Small intestine (tissue), 7 donors: ENCODE measurements at regions not wholly inside any gene's neighbourhood (a gene's known extent, or its start where the extent isn't known, plus 50 kb on each side); places are given as distances from the start of the nearest gene placed in this dataset.
"Not testable (repeated sequence)": the region's sequence is repeated elsewhere in the genome, so short reads cannot be mapped to it uniquely, and the experiment has no call there.

Experiments
- DNase-seq, 2 donors: peaks; one replicate each; pipeline versions ENCODE4 v3.0.0 to v3.0.0-alpha.2; 2013
- FAIRE-seq: peaks from 2 replicates; lab custom pipeline; 2012; peaks lifted over from hg19 to GRCh38; lab: Jason Lieb, UNC
- H3K27ac ChIP-seq, 3 donors: one replicate each; pipeline ENCODE4 v1.5.1; 2013; ENCODE audit warnings: low read length in 2 of 3, mild to moderate bottlenecking in 2 of 3, control low read depth in 1 of 3, inconsistent platforms in 1 of 3, low read depth in 1 of 3, moderate library complexity in 1 of 3
- H3K27me3 ChIP-seq, 3 donors: one replicate each; pipeline ENCODE4 v1.6.1; 2013; ENCODE audit warnings: low read length in 3 of 3, inconsistent platforms in 1 of 3; ENCODE audit not compliant: control insufficient read depth in 3 of 3, insufficient read depth in 3 of 3
- H3K36me3 ChIP-seq, 3 donors: one replicate each; pipeline ENCODE4 v1.6.1; 2013; ENCODE audit warnings: low read length in 3 of 3, inconsistent platforms in 1 of 3, low read depth in 1 of 3, mild to moderate bottlenecking in 1 of 3, moderate library complexity in 1 of 3; ENCODE audit not compliant: control insufficient read depth in 3 of 3, insufficient read depth in 2 of 3
- H3K4me1 ChIP-seq, 3 donors: one replicate each; pipeline ENCODE4 v1.6.1; 2013; ENCODE audit warnings: low read length in 2 of 3, inconsistent platforms in 1 of 3, low read depth in 1 of 3, mild to moderate bottlenecking in 1 of 3, moderate library complexity in 1 of 3; ENCODE audit not compliant: control insufficient read depth in 3 of 3, insufficient read depth in 2 of 3
- H3K4me3 ChIP-seq, 3 donors: one replicate each; pipeline ENCODE4 v1.5.1; 2013; ENCODE audit warnings: low read length in 3 of 3, control low read depth in 1 of 3, inconsistent platforms in 1 of 3, low read depth in 1 of 3, mild to moderate bottlenecking in 1 of 3, moderate library complexity in 1 of 3
- H3K9me3 ChIP-seq, 2 donors: one replicate each; pipeline ENCODE4 v1.6.1; 2013; ENCODE audit warnings: low read depth in 1 of 2, low read length in 1 of 2; ENCODE audit not compliant: control insufficient read depth in 2 of 2, insufficient read depth in 1 of 2
- WGBS, 3 donors: extraction: QIAGEN DNeasy Blood & Tissue Kit; methylation state at CpG; one replicate each; pipeline ENCODE4 v1.1.7; 2013; 5-methylcytosine and 5-hydroxymethylcytosine counted together
- donor health status: healthy with polysubstance abuse.
- donor health status: control.
- donor health status: control.
- donor health status: Bipolar disorder and iron deficiency.
- donor health status: healthy.

GRCh38 chr12:127595506-127595905, 671.5 kb upstream of the TMEM132C start:
- no peaks in the 10 kb centered on the region for H3K27me3 ChIP-seq
- H3K4me1 ChIP-seq, result peaks cover 0 to 8% (median 0%) of the 10 kb centered on the region in 3 donors
- H3K36me3 ChIP-seq, result no peaks in the 10 kb centered on the region
- no peak overlapping the region for H3K27ac ChIP-seq
- H3K4me3 ChIP-seq, result no peak overlapping the region
- FAIRE-seq (no peak), DNase-seq (no peak)
- WGBS, 3 donors, result 77 to 88% (median 80%) methylated on average over 4 of the region's 4 CpGs
- no peaks in the 10 kb centered on the region for H3K9me3 ChIP-seq

DNA sequence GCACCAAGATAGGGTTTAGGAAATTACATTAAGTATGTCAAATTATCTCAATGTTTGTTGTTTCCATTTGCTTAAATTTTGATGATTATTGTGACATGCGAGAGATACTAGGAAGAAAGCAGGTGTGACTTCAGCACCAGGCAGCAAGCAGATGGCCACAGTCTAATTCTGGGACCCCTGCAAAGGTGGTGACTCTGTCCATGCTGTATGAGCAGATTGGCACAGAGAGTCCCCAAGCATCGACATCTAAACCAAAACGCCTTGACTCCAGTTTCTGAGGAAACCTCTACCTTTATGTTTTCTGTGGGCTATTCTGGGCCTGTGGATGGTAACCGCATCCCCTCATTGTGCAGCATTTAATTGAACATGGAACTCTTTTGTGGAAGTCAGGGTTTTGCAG, 670.1 kb upstream of the TMEM132C start:
- 91 to 95% (median 94%) methylated on average over 4 of the region's 4 CpGs for WGBS, 3 donors
- no peak for FAIRE-seq
- peaks cover 0 to 8% (median 0%) of the 10 kb centered on the region in 3 donors for H3K4me1 ChIP-seq
- no peaks in the 10 kb centered on the region for H3K36me3 ChIP-seq
- no peak overlapping the region for H3K4me3 ChIP-seq
- no peaks in the 10 kb centered on the region for H3K9me3 ChIP-seq
- H3K27me3 ChIP-seq, result no peaks in the 10 kb centered on the region
- no peak overlapping the region for H3K27ac ChIP-seq
- DNase-seq, result no peak

DNA sequence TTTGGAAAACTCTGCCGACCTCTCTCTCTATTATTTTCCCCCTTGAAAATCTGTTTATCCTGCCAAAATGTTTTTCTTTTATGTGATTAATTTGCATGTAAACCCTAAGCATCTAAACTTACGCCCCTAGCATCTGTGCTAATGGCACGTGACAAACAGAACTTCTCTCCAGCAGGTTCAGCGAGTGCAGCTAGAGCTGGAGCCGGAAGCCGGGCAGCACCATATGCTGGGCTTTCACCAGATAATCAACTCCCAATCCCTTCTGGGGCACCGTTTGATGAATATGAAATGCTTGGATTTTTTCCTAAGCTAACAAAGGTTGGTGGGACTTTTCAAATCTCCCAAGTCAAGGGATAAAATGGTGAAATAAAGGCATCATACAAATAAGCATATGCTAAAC, 667.5 kb upstream of the TMEM132C start:
- Histone ChIP-seq H3K9me3 (no peaks in the 10 kb centered on the region), H3K4me3 (no peak overlapping the region), H3K27ac (no peak overlapping the region), H3K27me3 (no peaks in the 10 kb centered on the region), H3K4me1 (peaks cover 0 to 4% (median 0%) of the 10 kb centered on the region in 3 donors), H3K36me3 (no peaks in the 10 kb centered on the region)
- FAIRE-seq, result no peak
- WGBS, 3 donors, result 78 to 81% (median 80%) methylated on average over 7 of the region's 7 CpGs
- DNase-seq, result no peak

- FAIRE-seq, result no peak
- 73 to 79% (median 76%) methylated on average over 3 of the region's 3 CpGs for WGBS, 3 donors
- Histone ChIP-seq H3K27me3 (no peaks in the 10 kb centered on the region), H3K27ac (no peak overlapping the region), H3K4me1 (no peaks in the 10 kb centered on the region), H3K4me3 (no peak overlapping the region), H3K9me3 (no peaks in the 10 kb centered on the region), H3K36me3 (no peaks in the 10 kb centered on the region)
- no peak for DNase-seq
Observed at GRCh38 chr12:127600211-127600610, 666.8 kb upstream of the TMEM132C start.

- Histone ChIP-seq H3K4me3 (no peak overlapping the region), H3K27me3 (no peaks in the 10 kb centered on the region), H3K4me1 (no peaks in the 10 kb centered on the region), H3K9me3 (no peaks in the 10 kb centered on the region), H3K27ac (no peak overlapping the region), H3K36me3 (no peaks in the 10 kb centered on the region)
- WGBS, 3 donors, result 94 to 98% (median 96%) methylated on average over 3 of the region's 3 CpGs
- DNase-seq, result no peak
- FAIRE-seq, result no peak
Observed at GRCh38 chr12:127606476-127607015, 660.4 kb upstream of the TMEM132C start.

DNA sequence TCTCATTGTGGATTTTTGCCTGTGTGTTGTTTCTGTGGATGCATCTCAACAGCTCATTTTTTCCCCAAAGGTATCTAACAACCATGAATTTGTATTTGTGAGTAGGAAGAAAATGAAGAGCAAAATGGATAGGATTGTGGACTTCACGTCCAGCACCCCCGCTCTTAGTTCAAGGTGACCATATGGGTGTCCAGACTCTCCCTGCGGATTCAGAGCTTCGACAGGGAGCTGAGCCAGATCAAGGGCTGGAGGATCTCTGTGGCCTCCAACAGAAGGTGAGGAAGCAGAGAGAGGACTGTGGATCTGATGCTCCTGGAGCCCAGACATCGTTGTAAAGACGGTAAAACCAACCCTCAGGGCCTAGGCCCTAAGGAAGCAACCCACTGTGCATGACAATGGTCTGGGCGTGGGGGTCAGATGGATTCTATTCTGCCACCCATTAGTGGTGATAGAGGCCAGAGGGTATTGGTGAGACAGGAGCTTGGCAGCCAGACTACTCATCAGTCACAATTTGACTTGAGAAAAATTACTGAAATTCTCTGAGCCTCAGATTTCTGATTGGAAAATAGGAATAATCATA, 659.7 kb upstream of the TMEM132C start:
- WGBS, 3 donors, result 80 to 86% (median 83%) methylated on average over 7 of the region's 7 CpGs
- Histone ChIP-seq H3K27me3 (peaks cover 0 to 2% (median 0%) of the 10 kb centered on the region in 3 donors), H3K27ac (no peak overlapping the region), H3K4me1 (no peaks in the 10 kb centered on the region), H3K36me3 (no peaks in the 10 kb centered on the region), H3K4me3 (no peak overlapping the region), H3K9me3 (no peaks in the 10 kb centered on the region)
- DNase-seq (no peak), FAIRE-seq (no peak)

DNA sequence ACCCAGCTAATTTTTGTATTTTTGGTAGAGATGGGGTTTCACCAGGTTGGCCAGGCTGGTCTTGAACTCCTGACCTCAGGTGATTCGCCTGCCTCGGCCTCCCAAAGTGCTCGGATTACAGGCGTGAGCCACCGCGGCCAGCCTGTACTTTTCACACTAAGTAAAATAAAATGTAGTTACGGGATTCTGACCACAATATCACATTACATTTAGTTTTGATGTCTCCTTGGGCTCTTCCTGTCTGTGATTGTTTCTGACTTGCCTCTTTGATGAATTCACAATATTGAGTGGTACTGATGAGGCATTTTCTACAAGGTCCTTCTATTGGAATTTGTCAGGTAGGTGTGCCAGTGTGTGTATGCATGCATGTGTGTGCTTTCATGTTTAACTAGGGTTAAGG, 658.6 kb upstream of the TMEM132C start:
- H3K27ac ChIP-seq, H3K36me3 ChIP-seq, H3K4me3 ChIP-seq, H3K27me3 ChIP-seq, DNase-seq, H3K9me3 ChIP-seq, H3K4me1 ChIP-seq, FAIRE-seq: not testable (repeated sequence)
- 89 to 96% (median 93%) methylated on average over 7 of the region's 7 CpGs for WGBS, 3 donors

DNA sequence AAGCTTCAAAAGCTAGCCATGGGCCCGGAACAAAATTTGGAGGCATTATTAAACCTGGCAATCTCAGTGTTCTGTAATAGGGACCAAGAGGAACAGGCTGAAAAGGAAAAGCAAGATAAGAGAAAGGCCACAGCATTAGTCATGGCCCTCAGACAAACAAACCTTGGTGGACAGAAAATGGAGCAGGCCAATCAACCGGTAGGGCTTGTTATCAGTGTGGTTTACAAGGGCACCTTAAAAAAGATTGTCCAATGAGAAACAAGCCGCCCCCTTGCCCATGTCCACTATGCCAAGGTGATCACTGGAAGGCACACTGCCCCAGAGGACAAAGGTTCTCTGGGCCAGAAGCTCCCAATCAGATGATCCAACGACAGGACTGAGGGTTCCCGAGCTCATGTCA, 653.9 kb upstream of the TMEM132C start:
- peaks cover 0 to 2% (median 0%) of the 10 kb centered on the region in 3 donors for H3K27me3 ChIP-seq
- H3K4me1 ChIP-seq, result no peaks in the 10 kb centered on the region
- 64 to 70% (median 68%) methylated on average over 5 of the region's 5 CpGs for WGBS, 3 donors
- FAIRE-seq (no peak), DNase-seq (no peak)
- H3K27ac ChIP-seq, result no peak overlapping the region
- no peaks in the 10 kb centered on the region for H3K9me3 ChIP-seq
- no peaks in the 10 kb centered on the region for H3K36me3 ChIP-seq
- H3K4me3 ChIP-seq, result no peak overlapping the region
